GM21717 (cell line): ENCODE measurements at regions not wholly inside any gene's neighbourhood (a gene's known extent, or its start where the extent isn't known, plus 50 kb on each side); places are given as distances from the start of the nearest gene placed in this dataset.
"Not testable (repeated sequence)": the region's sequence is repeated elsewhere in the genome, so short reads cannot be mapped to it uniquely, and the experiment has no call there.

Experiments
- ATAC-seq: cut with Tn5 transposase; IDR thresholded peaks from one replicate; pipeline ENCODE4 v1.9.1; 2021; ENCODE audit warnings: mild to moderate bottlenecking, moderate library complexity; ENCODE audit not compliant: unreplicated experiment

DNA sequence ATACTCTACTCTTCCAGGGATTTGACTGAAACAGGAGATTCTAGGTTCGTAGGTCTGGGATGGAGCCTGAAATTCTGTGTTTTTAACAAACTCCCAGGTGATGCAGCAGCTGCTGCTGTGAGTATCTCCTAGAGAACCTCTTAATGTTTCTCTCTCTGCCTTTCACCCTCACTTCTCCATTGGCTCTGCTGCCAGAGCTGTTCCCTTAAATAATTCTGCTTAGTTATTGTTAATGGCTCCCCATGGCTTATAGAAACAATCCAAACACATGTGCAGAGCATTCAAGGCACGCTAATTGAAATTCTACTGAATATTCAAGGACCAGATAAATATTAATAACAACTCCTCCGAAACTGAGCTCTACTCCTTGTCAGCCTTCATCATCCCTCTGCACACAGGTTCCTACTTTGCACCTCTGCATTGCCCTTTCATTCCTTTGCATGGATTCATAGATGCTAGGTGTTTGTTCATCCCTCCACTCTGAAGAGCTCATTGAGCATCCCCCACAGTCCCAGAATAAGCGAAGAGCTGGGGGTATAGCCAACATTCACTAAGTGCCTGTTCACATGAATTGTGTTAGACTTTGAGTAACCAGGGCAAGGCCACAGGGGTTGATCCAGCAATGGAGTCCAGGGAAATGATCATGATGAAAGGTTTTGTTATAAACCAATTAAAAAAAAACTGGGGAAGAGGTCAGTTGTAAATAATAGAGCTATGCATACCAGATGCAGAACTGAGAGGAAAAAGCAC lies 488.4 kb upstream of the JAG1 start:
- ATAC-seq, result no peak

DNA sequence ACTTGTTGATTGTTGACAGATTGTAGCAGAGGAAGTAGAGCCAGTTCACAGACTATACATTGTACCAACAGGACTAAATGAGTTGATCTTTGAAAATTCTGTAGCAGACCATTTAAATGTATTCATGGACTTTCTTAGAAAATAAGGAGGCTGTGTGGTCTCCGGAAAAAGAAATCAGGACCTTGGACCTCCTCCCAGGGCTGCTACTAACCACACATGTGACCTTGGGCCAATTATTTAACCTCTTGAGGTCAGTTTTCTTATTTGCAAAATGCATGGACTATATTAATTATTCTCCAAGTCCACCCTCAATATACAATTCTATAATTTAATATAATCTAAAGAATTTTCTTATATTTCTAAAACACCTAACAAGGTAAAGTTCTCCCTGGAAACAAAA lies 492.0 kb upstream of the JAG1 start:
- ATAC-seq, result no peak

DNA sequence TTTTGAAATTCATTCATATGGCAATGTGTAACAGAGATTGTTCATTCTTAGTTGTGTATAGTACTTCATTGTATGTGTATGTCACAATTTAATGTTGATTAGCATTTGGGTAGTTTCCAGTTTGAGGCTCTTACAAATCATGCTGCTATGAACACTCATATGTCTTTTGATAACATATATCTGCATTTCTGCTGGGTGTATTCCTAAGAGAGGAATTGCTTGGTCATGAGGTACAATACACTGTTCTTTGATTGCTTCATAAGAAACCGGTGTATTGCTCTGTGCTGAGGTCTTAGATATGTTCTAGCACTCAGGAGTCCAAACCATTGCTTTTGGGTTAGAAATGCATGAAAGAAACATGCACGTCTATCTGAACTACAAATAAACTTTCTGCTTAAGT lies 492.9 kb upstream of the JAG1 start:
- ATAC-seq, result no peak

DNA sequence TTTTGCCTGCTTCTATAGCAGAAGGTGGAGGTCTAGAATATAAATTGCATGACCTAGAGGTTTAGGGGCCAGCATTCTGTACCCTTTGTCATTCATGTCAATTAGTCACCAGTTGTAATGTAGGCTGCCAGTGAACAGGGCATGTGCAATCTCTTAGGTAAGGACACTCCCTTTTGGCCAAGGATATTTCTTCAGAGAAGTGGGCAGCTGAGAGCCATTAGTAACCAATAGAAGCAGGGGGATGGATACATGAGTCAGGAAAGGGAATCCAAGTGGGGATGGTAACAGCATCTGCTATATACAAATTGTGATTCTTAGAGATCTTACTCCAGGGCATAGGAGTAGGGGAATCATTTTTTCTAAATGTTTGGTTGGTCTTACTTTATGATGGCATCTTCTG lies 494.2 kb upstream of the JAG1 start:
- no peak for ATAC-seq

DNA sequence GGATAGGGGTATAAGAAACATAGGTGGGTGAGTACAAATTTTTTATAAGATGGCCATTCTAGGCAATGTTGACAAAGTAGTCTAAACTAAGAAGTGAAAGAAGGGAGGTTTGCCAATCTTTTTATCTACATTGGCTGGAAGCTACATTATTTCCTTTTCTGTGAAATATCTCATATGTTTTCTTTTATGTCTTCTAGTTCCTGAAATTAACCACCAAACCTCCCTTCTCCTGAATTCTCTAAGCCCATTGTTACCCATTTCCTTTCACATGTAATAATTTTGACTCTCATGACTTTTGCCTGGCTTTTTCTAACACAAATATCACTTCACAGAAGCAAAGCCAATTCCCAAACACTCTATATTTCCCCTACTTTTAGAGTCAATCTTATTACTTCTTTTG lies 496.2 kb upstream of the JAG1 start:
- no peak for ATAC-seq

DNA sequence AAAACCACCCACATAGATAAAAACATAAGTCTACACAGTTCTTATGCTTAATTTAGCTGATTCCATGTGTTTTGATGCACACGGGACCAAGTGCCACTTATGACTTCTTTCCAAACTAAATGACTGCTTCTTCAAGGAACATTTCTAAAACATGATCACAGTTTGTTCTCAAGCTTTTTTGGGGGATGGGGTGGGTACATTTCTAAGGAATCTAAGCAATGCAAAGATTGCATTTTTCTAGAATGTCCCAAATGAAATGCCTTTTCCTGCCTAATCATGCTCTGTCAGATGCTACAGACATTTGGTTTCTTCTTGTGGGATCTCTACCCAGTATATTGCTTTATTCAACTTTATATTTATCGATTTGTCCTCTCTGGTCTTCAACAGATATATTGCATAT lies 496.8 kb upstream of the JAG1 start:
- ATAC-seq, result no peak

DNA sequence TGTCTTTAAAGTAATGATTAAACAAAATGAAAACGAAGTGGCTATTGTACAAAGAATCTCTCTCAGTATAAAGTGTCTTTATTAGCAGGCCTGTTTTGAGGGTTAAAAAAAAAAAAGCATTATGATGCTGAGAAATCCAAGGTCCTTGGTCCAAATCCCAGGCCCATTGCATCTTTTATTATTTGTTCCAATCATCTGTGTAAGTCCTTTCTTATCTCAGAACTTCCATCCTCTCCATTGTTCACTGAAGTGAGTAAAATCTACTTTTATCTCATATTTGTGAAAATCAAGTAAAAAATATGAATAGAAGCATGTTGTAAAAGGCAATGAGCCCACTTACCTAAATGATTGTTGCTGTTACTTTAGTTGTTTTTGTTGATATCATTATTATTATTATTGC lies 499.1 kb upstream of the JAG1 start:
- ATAC-seq, result no peak

DNA sequence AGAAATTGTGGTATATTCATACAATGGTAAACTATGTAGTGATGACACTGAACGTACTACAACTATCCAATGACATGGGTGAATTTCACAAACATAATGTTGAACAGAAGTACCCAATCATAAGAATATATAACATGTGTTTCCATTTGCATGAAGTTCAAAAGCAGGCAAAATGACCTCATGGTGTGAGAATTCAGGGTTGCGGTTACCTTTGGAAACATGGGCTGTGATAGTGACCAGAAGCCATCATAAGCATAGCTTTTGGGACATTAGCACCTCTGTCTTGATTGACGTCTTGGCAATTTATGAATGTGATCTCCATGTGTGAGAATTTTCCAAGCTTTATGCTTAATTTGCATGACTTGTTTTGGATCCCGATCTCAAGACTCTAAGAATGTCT lies 500.1 kb upstream of the JAG1 start:
- no peak for ATAC-seq

DNA sequence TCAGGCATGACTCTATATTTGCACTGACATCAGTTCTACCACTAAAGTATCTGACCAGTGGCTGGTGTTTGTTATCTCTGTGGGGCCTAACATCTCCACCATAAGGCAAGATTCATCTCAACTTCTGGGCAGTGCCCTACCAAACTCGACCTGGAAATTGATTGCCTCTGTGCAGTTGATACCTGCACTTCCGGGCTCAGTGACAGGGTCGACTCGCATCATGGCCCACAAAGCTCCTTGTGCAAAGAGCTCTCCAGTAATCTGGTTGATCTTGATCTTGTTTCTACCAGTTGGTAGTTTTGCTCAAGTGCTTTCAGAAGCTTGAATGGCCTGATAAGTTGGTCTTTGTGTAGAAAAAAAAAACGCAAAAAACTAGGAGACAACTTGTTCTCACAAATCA lies 501.1 kb upstream of the JAG1 start:
- ATAC-seq, result no peak

DNA sequence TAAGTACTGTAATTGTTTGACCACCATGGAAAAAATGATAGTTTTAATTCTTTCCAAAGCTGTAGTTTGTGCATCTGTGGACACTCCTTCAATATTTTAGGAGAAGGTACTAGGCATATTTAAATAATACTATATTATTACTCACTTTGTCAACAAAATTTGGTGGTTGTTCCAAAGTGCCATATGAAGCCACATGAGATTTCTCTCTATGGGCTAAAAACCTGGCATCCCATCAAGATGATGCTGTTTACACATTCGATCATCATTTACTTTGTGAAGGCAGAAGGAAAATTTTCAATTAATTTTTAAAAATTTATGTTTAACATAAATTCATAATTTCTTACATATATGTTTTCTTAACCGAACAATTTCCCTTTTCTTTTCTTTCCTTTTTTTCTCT lies 502.6 kb upstream of the JAG1 start:
- no peak for ATAC-seq

DNA sequence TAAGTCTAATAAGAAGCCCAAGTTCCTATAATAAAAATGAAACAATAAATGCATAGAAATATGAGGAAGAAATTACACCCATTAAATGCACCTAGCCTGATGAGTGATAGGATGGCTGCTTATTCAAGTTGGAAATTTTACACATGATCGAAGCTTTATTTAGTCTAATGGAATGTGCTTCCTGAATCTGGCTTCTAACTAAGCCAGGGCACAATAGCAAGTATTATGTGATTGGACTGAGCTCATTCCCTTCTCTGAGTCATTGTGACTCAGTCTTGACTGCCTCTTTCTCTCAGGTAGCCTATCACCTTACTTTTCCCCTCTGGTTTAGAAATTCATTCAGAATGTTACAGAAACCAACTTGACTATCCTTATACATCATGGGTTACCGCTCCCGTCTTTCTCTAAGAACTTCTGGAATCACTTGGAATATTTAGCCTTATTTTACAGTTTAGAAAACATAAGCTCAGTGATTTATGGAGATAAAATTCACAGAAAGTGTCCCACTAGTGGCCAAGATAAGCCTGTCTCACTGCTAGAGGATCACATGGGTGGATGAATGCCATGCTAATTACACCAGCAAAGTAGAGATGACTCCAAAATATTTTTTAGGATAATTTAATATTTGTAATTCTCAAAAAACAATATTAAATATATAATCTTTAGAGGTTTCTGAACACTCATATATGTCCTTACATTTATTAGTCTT lies 505.3 kb upstream of the JAG1 start:
- no peak for ATAC-seq

DNA sequence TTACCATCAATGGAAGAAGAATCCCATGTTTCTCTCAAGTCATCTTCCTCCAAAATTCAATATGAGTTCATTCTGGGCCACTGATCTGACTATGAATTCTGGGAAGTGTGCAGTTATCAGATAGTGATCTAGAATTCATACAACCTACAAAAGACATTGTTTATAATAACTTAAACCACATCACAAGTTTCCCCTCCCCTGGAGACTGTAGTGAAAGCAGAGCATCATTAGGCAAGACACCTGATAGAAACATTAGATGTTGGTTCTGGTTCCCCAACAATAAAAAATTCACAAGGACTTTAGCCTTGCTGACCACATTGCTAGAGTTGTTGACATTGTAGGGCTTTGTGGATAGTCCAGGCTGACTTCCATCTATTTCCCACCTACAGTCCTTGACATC lies 506.4 kb upstream of the JAG1 start:
- no peak for ATAC-seq

DNA sequence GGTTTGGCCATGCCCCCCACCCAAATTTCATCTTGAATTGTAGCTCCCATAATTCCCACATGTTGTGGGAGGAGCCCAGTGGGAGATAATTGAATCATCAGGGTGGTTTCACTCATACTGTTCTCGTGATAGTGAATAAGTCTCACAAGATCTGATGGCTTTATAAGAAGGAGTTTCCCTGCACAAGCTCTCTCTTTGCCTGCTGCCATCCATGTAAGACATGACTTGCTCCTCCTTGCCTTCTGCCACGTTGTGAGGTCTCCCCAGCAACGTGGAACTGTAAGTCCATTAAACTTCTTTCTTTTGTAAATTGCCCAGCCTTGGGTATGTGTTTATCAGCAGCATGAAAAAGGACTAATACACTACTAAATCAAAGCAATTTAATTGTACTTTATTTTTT lies 507.3 kb upstream of the JAG1 start:
- not testable (repeated sequence) for ATAC-seq

DNA sequence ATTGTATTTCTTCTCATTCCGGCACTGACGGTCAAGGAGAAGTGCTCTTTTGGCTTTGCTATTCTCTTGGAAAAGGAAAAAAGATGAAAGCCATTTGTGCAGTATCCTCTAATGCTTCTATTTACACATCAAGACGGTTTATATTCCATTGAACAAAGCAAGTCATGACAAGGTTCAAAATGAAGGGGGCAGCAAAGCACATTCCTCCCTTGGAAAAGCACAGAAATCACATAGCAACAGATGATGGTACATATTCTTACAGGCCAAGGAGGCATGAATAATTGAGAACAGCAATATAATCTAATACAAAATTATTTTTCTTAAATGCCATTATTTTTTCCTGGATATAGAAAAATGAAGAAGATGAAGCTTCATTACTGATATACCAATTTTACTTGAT lies 508.2 kb upstream of the JAG1 start:
- no peak for ATAC-seq

DNA sequence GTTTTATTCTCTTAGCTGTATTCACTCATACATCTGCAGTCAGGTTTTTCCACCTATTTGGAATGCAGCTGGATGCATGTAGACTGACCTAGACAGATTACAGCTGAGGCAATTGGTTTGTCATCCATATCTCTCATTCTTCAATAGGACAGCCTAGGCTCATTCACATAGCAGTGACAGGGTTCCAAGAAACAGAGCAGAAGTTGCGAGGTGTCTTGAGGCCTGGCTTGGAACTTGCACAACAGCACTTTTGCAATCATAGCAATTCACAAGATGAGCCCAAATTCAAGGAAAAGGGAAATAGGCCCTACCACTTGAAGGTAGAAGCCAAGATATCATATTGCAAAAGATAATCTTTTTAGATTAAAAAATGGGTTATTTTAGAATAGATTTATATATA lies 508.9 kb upstream of the JAG1 start:
- no peak for ATAC-seq

DNA sequence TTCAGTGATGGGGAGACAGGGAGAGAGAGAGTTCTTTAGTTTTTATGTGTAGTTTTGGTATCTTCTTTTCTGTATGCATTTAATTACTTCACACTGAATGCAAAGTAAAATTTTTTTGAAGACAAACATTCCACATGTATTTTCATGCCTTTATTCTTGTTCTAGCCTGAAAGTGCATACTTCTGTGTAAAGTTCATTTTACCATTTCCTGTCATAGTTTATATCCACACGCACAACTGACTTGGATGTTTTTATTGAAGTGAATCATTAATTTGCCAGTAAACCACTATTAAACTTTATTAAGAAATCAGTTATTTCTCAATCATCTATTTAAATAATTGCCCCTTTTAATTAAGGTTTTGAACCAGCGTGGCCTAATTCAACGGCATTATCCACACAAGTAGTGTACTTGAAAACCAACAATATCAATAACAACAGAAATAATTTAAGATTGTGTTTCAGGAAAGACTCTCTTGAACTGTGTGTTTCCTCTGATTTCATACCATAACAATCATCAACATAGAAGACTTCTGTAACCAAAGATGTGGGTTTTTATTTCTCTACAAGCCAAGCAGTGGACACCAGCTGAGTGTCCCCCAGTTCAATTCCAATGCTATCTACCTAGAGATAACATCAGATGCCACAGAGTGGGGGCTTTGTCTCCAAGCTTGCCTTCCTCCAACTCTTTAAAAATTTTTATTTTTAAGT lies 512.7 kb upstream of the JAG1 start:
- no peak for ATAC-seq

DNA sequence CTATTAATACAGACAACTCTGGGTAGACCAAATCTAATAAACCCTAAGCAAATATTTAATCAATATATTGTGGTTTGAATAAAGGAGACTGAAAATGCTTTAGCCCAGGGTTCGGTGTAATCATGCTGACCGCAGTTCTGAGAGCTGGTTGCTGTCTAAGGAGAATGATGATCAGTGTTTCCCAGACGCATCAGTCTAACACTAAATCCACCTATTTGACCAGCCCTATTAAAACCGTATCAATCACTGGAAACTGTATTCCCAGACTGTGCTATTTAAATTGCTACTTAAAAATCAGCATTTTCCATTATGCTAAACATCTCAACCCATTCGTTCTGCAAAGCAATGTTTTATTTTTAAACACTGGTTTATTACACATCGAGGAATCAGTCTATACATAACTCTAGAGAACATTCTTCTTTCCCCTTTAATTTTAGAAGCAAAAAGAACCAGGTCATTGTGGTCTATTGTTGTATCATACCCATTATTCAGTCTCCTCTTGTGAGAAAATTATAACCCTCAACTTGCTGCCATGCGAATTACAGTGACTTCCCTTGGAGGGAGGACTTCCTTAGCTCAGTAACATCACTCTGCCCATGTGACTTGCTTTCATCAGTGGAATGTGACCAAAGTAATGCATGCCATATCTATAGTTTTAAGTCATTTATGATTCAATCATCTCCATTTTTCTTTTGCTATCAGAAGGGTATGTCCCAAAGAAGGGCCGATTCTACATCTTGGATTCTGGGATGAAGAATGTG lies 515.2 kb upstream of the JAG1 start:
- ATAC-seq, result no peak

DNA sequence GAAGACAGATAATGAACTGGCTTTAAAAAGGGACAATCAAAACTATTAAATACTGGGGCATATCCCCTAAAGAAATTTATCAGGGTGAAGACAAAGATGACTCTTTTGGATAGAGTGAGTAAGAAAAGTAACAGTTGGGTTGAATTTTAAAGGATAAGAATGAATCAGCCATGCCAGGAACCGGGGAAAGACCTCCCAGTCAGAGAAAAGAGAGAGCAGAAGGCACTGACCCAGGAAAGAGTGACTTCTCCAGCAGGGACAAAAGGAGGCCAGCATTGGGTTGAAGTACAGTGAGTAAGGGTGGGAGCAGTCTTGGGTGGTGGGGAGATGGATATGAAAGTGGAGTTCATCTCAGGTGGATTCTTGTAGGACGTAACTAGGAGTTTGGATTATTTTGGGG lies 516.9 kb upstream of the JAG1 start:
- no peak for ATAC-seq

DNA sequence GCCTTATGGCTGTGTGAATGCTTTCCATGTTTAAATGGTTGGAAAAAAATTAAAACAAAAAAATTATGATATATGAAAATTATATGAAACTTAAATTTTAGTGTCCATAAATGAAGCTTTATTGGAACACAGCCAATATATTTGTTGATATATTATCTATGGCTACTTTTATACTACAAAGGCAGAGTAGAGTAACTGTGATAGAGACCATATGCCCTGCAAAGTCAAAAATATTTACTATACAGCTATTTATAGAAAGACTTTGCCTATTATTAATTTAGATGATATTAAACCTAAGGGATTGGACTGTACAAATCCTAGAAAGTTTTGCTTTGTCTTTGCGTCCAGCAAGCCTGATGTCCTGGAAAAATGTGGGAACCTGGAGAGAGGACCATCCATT lies 518.3 kb upstream of the JAG1 start:
- ATAC-seq, result no peak

DNA sequence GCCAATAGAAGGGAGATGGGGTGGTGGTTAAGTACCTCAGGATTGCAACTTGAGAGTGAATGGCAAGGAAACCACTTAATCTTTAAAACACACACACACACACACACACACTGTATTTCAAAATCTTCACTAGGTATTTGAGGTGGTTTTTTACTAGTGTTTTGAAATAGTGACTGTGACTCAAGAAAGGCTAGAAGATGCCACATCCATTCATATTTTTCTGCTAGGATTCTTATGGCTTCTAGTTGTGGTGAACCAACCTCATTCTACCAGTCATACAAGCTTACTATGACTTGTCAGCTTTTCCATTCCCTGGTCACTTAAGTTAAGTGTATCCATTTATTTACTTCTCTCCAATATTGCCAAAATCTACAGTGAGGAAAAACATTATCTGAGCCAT lies 519.4 kb upstream of the JAG1 start:
- no peak for ATAC-seq

DNA sequence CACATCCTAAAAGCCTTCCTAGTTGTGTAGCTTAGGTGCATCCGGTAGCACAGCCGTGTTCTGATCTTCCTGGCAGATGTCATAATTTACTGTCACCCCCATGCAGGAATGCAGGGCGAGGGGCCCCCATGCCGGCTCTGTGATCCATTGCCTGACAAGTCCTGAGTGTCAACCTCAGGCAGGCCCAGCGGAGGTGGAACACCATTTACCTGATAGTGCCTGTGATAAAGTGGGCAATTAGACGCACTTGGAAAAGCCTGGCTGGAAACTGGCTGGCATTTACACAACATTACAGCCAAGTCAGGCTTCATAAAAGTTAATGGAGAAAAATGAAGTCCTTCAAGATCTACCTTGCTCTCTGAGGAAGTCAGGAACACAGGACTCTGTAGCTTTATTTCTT lies 521.4 kb upstream of the JAG1 start:
- no peak for ATAC-seq
